ENCODE measurements at regions not wholly inside any gene's neighbourhood (a gene's known extent, or its start where the extent isn't known, plus 50 kb on each side); places are given as distances from the start of the nearest gene placed in this dataset.

DNA sequence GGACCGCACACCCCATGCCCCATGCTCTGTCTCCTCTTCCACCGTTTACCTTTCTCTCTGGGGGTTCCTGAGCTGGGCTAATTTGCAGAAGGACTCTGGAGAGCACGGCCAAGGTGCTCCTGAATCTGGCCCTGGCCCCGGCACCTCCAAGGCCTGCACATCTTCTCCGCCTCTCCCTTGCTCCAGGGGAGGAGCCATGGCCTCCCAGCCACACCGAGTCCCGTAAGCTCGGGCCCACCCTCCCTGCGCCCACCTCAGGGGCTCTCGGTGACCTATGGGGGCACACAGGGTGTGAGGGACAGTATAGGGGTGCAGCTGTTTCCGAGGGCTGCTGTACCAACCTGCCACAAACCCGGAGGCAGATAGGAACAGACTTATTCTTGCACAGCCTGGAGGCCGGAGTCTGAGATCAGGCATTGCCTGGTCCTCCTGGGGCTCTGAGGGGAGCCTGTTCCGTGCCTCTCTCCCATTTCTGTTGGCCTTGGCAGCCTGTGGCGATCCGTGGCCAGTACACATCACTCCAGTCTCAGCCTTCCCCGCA is 127.3 kb upstream of the GPC1 start:
- no peak overlapping the region for H3K27ac ChIP-seq
- no peak for TF ChIP-seq ZFX (IDR thresholded peaks at IDR 0.05; ENCODE audit: borderline replicate concordance)
- TF ChIP-seq, protein P1, sequence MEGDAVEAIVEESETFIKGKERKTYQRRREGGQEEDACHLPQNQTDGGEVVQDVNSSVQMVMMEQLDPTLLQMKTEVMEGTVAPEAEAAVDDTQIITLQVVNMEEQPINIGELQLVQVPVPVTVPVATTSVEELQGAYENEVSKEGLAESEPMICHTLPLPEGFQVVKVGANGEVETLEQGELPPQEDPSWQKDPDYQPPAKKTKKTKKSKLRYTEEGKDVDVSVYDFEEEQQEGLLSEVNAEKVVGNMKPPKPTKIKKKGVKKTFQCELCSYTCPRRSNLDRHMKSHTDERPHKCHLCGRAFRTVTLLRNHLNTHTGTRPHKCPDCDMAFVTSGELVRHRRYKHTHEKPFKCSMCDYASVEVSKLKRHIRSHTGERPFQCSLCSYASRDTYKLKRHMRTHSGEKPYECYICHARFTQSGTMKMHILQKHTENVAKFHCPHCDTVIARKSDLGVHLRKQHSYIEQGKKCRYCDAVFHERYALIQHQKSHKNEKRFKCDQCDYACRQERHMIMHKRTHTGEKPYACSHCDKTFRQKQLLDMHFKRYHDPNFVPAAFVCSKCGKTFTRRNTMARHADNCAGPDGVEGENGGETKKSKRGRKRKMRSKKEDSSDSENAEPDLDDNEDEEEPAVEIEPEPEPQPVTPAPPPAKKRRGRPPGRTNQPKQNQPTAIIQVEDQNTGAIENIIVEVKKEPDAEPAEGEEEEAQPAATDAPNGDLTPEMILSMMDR (IDR thresholded peaks at IDR 0.05): no peak

- H3K27ac ChIP-seq: no peak overlapping the region
- TF ChIP-seq, protein P1 (IDR thresholded peaks at IDR 0.05): no peak
- TF ChIP-seq ZFX (IDR thresholded peaks at IDR 0.05; ENCODE audit: borderline replicate concordance): no peak
Measured at GRCh38 chr2:240309214-240309613, 126.2 kb upstream of the GPC1 start.

DNA sequence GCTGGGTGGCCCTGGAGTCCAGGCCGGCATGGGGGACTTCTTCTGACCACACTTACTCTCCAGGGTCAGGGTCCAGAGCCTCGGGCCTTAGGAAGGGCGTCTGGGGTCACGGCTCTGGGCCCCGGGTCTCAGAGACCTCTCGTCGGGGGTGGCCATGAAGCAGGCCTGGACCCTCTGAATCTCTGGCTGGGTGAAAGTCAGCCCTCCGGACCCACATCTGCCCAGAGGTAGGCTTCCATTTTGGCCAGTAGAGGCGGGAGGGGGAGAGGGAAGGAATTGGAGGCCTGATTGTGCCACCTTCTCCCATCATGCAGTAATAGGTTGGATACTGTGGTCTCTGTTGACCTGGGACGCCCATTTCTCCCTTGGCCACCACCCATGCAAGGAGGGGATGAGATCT is 125.3 kb upstream of the GPC1 start:
- no peak for TF ChIP-seq ZFX (IDR thresholded peaks at IDR 0.05; ENCODE audit: borderline replicate concordance)
- TF ChIP-seq, protein P1 (IDR thresholded peaks at IDR 0.05): no peak
- H3K27ac ChIP-seq: no peak overlapping the region

DNA sequence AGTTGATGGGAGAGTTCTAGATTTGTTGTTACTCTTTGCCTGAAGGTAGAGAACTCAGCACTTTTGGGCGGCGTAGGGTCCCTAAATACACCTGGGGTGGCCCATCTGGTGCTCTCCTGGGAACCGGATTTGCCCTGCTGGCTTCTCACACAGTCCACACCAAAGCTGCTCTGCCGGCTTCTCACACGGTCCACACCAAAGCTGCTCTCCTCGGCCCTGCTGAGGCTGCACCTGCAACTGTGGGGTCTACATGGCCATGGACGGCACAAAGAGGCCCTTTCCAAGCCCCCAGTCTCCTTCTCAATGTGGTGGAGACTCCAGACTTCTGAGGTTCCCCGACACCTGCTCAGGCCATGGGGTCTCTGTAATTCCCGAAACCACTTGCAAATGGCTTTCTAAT is 124.8 kb upstream of the GPC1 start:
- no peak for TF ChIP-seq ZFX (IDR thresholded peaks at IDR 0.05; ENCODE audit: borderline replicate concordance)
- TF ChIP-seq, protein P1 (IDR thresholded peaks at IDR 0.05): no peak

GRCh38 chr2:240311821-240312220 is 123.6 kb upstream of the GPC1 start:
- TF ChIP-seq, protein P1 (IDR thresholded peaks at IDR 0.05): no peak
- no peak for TF ChIP-seq ZFX (IDR thresholded peaks at IDR 0.05; ENCODE audit: borderline replicate concordance)
- no peak overlapping the region for H3K27ac ChIP-seq

More for the DNA sequence above, 124.8 kb upstream of the GPC1 start:
- H3K27ac ChIP-seq: no peak overlapping the region

GRCh38 chr2:240319221-240319854 is 116.1 kb upstream of the GPC1 start:
- H3K27ac ChIP-seq: no peak overlapping the region
- TF ChIP-seq, protein P1 (IDR thresholded peaks at IDR 0.05): no peak
- TF ChIP-seq ZFX (IDR thresholded peaks at IDR 0.05; ENCODE audit: borderline replicate concordance): no peak

- TF ChIP-seq, protein P1 (IDR thresholded peaks at IDR 0.05): no peak
- no peak overlapping the region for H3K27ac ChIP-seq
Measured at GRCh38 chr2:240319855-240320203, 115.6 kb upstream of the GPC1 start.

All from 22Rv1 (cell line).